GM19351 (cell line): ENCODE measurements at regions not wholly inside any gene's neighbourhood (a gene's known extent, or its start where the extent isn't known, plus 50 kb on each side); places are given as distances from the start of the nearest gene placed in this dataset.
"Not testable (repeated sequence)": the region's sequence is repeated elsewhere in the genome, so short reads cannot be mapped to it uniquely, and the experiment has no call there.

Experiments used
- ATAC-seq: cut with Tn5 transposase; IDR thresholded peaks from one replicate; pipeline ENCODE4 v1.9.1; 2021; ENCODE audit warnings: mild to moderate bottlenecking, moderate library complexity; ENCODE audit not compliant: unreplicated experiment

- ATAC-seq, result no peak
Observed at GRCh38 chr13:40345149-40345514, 321.3 kb downstream of the FOXO1 start.

- no peak for ATAC-seq
Observed at GRCh38 chr13:40345654-40346372, 320.6 kb downstream of the FOXO1 start.

- ATAC-seq, result no peak
Observed at GRCh38 chr13:40346592-40346991, 319.8 kb downstream of the FOXO1 start.

- no peak for ATAC-seq
Observed at GRCh38 chr13:40348096-40348679, 318.3 kb downstream of the FOXO1 start.

- ATAC-seq, result no peak
Observed at GRCh38 chr13:40350283-40350992, 316.0 kb downstream of the FOXO1 start.

- no peak for ATAC-seq
Observed at GRCh38 chr13:40351537-40352379, 314.7 kb downstream of the FOXO1 start.

- no peak for ATAC-seq
Observed at GRCh38 chr13:40352380-40352778, 314.1 kb downstream of the FOXO1 start.

GRCh38 chr13:40352802-40353562 is 313.5 kb downstream of the FOXO1 start:
- ATAC-seq, result no peak

GRCh38 chr13:40355126-40355724 is 311.2 kb downstream of the FOXO1 start:
- ATAC-seq, result no peak

- no peak for ATAC-seq
Observed at GRCh38 chr13:40356011-40356410, 310.4 kb downstream of the FOXO1 start.

GRCh38 chr13:40356458-40356857 is 310.0 kb downstream of the FOXO1 start:
- ATAC-seq, result not testable (repeated sequence)

- no peak for ATAC-seq
Observed at GRCh38 chr13:40362502-40362901, 303.9 kb downstream of the FOXO1 start.

- ATAC-seq, result no peak
Observed at GRCh38 chr13:40363653-40364052, 302.8 kb downstream of the FOXO1 start.

- ATAC-seq, result no peak
Observed at GRCh38 chr13:40366119-40366518, 300.3 kb downstream of the FOXO1 start.

GRCh38 chr13:40368127-40368891 is 298.1 kb downstream of the FOXO1 start:
- no peak for ATAC-seq

- ATAC-seq, result no peak
Observed at GRCh38 chr13:40370661-40371060, 295.8 kb downstream of the FOXO1 start.

GRCh38 chr13:40371531-40372125 is 294.8 kb downstream of the FOXO1 start:
- no peak for ATAC-seq

- not testable (repeated sequence) for ATAC-seq
Observed at GRCh38 chr13:40373608-40374007, 292.8 kb downstream of the FOXO1 start.
